Right lobe of liver (tissue), 6 donors: ENCODE measurements at regions not wholly inside any gene's neighbourhood (a gene's known extent, or its start where the extent isn't known, plus 50 kb on each side); places are given as distances from the start of the nearest gene placed in this dataset.

Experiments used
- ATAC-seq, 4 donors: fragments of 200-7000 bp; cut with Tn5 transposase; one replicate each; pipeline ENCODE4 v1.9.1; 2020; ENCODE audit warnings: mild to moderate bottlenecking in 4 of 4, moderate library complexity in 4 of 4
- DNase-seq, 3 donors: peaks; one replicate each; pipeline ENCODE4 v3.0.0-alpha.2; 2020
- H3K27ac ChIP-seq, 3 donors: fragments of 200-600 bp; one replicate each; pipeline ENCODE4 v1.8.0; 2022
- H3K27me3 ChIP-seq, 2 donors: fragments of 200-600 bp; one replicate each; pipeline ENCODE4 v1.8.0; 2022
- H3K36me3 ChIP-seq, 4 donors: fragments of 200-600 bp; sonication (generic) in 1 of 4; one replicate each; pipeline versions ENCODE4 v1.5.1 to v1.8.0; 2017 to 2022; ENCODE audit warnings: control low read depth in 1 of 4
- H3K4me1 ChIP-seq, 4 donors: fragments of 200-600 bp; sonication (generic) in 1 of 4; one replicate each; pipeline versions ENCODE4 v1.5.1 to v1.8.0; 2017 to 2022; ENCODE audit warnings: control low read depth in 1 of 4
- H3K4me3 ChIP-seq, 3 donors: fragments of 200-600 bp; one replicate each; pipeline ENCODE4 v1.8.0; 2022
- H3K9me3 ChIP-seq, 4 donors: fragments of 200-600 bp; sonication (generic) in 1 of 4; one replicate each; pipeline versions ENCODE4 v1.5.1 to v1.8.0; 2017 to 2022; ENCODE audit warnings: control low read depth in 1 of 4
- CTCF ChIP-seq, 4 donors: fragments of 200-600 bp in 3 of 4; fragments of 450-650 bp in 1 of 4; IDR thresholded peaks; one replicate each; pipeline versions ENCODE4 v1.5.1 to v1.8.0; 2016 to 2022; ENCODE audit warnings: antibody characterized with exemption in 4 of 4, mild to moderate bottlenecking in 2 of 4
- POLR2A ChIP-seq: fragments of 450-650 bp; IDR thresholded peaks from one replicate; pipeline ENCODE4 v1.6.1; 2017; ENCODE audit warnings: antibody characterized with exemption, mild to moderate bottlenecking
- WGBS: methylation state at CpG from one replicate; pipeline ENCODE4 v1.1.6; 2018; ENCODE audit warnings: low coverage, low lambda C conversion rate; ENCODE audit not compliant: insufficient coverage; ENCODE audit errors: missing lambda C conversion rate; 5-methylcytosine and 5-hydroxymethylcytosine counted together
- intact Hi-C, 2 donors: fragments of 100-400 bp; cut with DNase I; formaldehyde crosslinking; loops; one replicate each; pipeline versions ENCODE4 v1.11.2 to v1.14.1; 2022
- donor health status: DM: no; HTN: yes; CAD: no.
- donor health status: DM: no; HTN: no; CAD: no.
- donor health status: DM: no; HTN: no; CAD: no.
- donor health status: DM: no; HTN: yes; CAD: no.
- donor health status: DM: no; HTN: yes; CAD: no.

- Histone ChIP-seq H3K27me3 (no peaks in the 10 kb centered on the region), H3K4me1 (no peaks in the 10 kb centered on the region), H3K27ac (no peak overlapping the region), H3K9me3 (no peaks in the 10 kb centered on the region), H3K4me3 (no peak overlapping the region), H3K36me3 (no peaks in the 10 kb centered on the region)
- WGBS: 78% methylated on average over 2 of the region's 2 CpGs
- no peak for TF ChIP-seq CTCF (IDR thresholded peaks at IDR 0.05)
- no peak for TF ChIP-seq POLR2A
- intact Hi-C loops: no loop called here
- DNase-seq (no peak), ATAC-seq (no peak)
These were observed 65.2 kb upstream of the STK38L start for GRCh38 chr12:27178723-27179399.

DNA sequence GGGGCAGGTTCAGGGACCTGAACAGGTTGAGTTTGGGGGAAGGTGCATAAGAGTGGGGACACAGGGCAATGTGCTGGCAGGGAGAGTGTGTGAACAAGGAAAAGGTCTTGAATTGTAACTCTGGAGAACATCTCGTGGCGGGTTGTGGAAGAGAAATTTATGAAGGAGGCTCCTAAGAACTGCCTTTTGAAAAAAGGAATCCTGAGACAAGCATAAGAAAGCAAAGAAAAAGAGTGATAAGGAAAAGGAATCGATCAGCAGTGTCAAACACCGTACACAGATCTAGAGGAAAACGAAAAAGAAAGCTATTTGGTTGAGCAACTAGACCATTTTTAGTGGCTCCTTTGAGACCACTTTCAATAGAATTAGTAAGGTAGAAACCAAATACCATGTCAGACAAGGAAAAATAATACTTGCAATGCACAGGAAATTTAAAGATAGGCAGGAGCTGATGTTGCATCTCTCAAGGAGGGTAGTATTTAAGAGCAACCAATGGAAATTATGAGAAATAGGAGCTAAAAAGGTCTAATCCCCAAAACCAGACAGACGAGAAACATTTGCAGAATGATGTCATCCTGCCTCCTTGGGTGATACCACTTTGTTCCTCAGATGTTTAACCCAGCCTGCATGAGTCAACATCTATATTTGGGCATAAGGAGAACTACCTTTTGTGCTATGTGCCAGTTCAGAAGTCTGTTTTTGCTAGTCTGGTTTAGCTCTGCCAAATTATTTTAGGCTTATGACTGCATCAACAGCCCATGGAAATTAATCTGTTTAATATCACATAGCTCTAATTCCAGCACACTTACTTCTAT lies 64.5 kb upstream of the STK38L start:
- H3K9me3 ChIP-seq: no peaks in the 10 kb centered on the region
- H3K36me3 ChIP-seq: no peaks in the 10 kb centered on the region
- H3K4me3 ChIP-seq: no peak overlapping the region
- intact Hi-C loops: no loop called here
- ATAC-seq (peak; percentile 33 to 88 (median 42)), DNase-seq (no peak)
- no peaks in the 10 kb centered on the region for H3K27me3 ChIP-seq
- no peaks in the 10 kb centered on the region for H3K4me1 ChIP-seq
- WGBS: 61% methylated on average over 6 of the region's 6 CpGs
- no peak for TF ChIP-seq POLR2A
- TF ChIP-seq CTCF (IDR thresholded peaks at IDR 0.05): no peak
- no peak overlapping the region for H3K27ac ChIP-seq

DNA sequence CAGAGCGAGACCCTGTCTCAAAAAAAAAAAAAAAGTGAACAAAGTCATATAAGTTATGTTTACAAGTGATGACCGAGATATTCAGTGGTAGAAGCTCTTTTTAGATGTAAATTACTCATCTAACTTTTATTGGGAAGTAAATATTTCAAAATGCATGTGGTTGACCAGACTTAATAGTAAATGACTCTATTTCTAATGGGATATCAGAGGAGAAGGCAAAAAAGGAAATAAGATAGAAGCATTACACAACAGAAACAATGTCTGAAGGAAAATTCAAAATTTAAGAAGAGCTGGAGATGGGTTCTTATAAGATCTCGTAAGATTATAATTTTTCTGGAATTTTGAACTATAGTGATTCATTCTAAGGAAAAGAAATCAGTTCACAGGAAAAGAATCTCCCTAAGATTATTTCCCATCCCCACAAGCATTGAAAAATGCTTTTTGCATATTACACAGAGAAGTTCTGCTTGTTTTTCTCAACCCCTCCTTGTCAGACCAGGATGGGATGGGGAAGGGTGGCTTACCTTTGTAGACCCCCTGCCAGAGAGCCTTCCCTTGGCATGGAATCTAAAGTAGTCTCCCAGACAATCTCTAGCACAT lies 63.1 kb upstream of the STK38L start:
- no peak for ATAC-seq
- no peaks in the 10 kb centered on the region for H3K36me3 ChIP-seq
- no peak for TF ChIP-seq POLR2A
- no peak for TF ChIP-seq CTCF (IDR thresholded peaks at IDR 0.05)
- no peaks in the 10 kb centered on the region for H3K9me3 ChIP-seq
- no peak overlapping the region for H3K27ac ChIP-seq
- intact Hi-C loops: no loop called here
- DNase-seq: no peak
- H3K4me1 ChIP-seq: no peaks in the 10 kb centered on the region
- no peaks in the 10 kb centered on the region for H3K27me3 ChIP-seq
- 69% methylated on average over 3 of the region's 3 CpGs for WGBS
- no peak overlapping the region for H3K4me3 ChIP-seq

GRCh38 chr12:27183342-27183741 lies 60.7 kb upstream of the STK38L start:
- ATAC-seq: no peak
- 50% methylated on average over 2 of the region's 2 CpGs for WGBS

More at GRCh38 chr12:27183342-27183741, 60.7 kb upstream of the STK38L start:
- H3K4me1 ChIP-seq: no peaks in the 10 kb centered on the region
- TF ChIP-seq POLR2A (no peak), CTCF (IDR thresholded peaks at IDR 0.05) (no peak)
- no peaks in the 10 kb centered on the region for H3K36me3 ChIP-seq
- DNase-seq: no peak
- no peak overlapping the region for H3K27ac ChIP-seq
- intact Hi-C loops: no loop called here
- no peaks in the 10 kb centered on the region for H3K27me3 ChIP-seq
- H3K4me3 ChIP-seq: no peak overlapping the region
- H3K9me3 ChIP-seq: no peaks in the 10 kb centered on the region
